22Rv1 (cell line): ENCODE measurements at regions not wholly inside any gene's neighbourhood (a gene's known extent, or its start where the extent isn't known, plus 50 kb on each side); places are given as distances from the start of the nearest gene placed in this dataset.

Experiments used
- ZFX ChIP-seq: fragments of 450-650 bp; IDR thresholded peaks from 2 replicates; pipeline ENCODE4 v1.6.1; 2017; ENCODE audit warnings: antibody characterized with exemption, borderline replicate concordance
- TF ChIP-seq, protein P1 (sequence below): fragments of 450-650 bp; IDR thresholded peaks from 2 replicates; pipeline ENCODE4 v1.5.1; 2017; ENCODE audit warnings: mild to moderate bottlenecking

DNA sequence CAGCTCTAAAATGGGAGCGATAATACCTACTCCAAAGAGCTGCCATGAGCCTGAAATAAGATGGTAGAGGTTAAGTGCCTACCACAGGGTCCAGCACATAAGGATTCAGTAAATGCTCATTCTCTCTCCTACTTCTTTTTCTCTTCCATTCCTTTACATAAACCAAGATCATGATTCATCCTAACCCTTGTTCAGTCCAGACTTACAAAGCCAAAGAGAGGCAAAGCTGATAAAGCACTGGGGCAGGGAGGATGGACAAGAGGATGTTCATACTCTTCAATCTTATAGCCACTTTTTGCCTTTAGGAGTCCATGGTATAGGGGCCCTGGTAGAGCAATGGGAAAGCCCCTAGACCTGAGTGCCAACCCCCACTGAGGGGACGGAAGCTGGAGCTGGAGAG lies 75.6 kb upstream of the PKDCC start:
- TF ChIP-seq, protein P1, sequence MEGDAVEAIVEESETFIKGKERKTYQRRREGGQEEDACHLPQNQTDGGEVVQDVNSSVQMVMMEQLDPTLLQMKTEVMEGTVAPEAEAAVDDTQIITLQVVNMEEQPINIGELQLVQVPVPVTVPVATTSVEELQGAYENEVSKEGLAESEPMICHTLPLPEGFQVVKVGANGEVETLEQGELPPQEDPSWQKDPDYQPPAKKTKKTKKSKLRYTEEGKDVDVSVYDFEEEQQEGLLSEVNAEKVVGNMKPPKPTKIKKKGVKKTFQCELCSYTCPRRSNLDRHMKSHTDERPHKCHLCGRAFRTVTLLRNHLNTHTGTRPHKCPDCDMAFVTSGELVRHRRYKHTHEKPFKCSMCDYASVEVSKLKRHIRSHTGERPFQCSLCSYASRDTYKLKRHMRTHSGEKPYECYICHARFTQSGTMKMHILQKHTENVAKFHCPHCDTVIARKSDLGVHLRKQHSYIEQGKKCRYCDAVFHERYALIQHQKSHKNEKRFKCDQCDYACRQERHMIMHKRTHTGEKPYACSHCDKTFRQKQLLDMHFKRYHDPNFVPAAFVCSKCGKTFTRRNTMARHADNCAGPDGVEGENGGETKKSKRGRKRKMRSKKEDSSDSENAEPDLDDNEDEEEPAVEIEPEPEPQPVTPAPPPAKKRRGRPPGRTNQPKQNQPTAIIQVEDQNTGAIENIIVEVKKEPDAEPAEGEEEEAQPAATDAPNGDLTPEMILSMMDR: no peak
- no peak for TF ChIP-seq ZFX
